ENCODE measurements at regions not wholly inside any gene's neighbourhood (a gene's known extent, or its start where the extent isn't known, plus 50 kb on each side); places are given as distances from the start of the nearest gene placed in this dataset.

DNA sequence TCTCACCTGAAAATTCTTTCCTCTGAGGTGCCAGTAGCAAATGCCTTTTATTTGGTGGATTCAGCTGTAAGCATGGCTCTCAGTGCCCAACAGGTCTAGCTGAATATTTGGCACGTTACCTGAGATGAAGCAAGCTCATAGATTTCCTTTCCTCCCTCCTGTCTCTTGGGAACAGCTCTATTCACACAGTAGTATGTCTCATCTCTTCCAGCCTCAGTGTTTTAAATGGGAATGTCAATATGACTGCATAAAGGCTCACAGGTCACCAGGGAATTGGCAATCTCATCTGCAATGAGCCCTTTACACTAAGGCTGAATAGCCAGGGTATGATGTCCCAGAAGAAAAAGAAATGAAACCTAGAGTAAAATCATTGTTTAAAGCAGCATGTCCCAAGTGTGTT, 733.5 kb downstream of the NTRK3 start:
- Histone ChIP-seq H3K27me3 (replicated peaks in 1 of 4; ENCODE audit: control insufficient read depth in 3 of 4, extremely low read depth in 1 of 4, insufficient read depth in 3 of 4, low read length in 3 of 4) (no peaks in the 10 kb centered on the region), H2AFZ (ENCODE audit: low read length) (no peak overlapping the region), H3K56ac (replicated peaks; ENCODE audit: insufficient read length, low read depth, low read length) (no peak overlapping the region), H2AK5ac (ENCODE audit: low read depth, low read length) (no peak overlapping the region), H2BK12ac (ENCODE audit: low read depth, low read length) (no peak overlapping the region), H2BK120ac (replicated peaks; ENCODE audit: low read depth, low read length) (no peak overlapping the region), H3K36me3 (ENCODE audit: control insufficient read depth in 2 of 4, insufficient read depth in 4 of 4, low read length in 3 of 4) (no peaks in the 10 kb centered on the region), H3K23me2 (ENCODE audit: low read depth, low read length) (no peaks in the 10 kb centered on the region), H3K23ac (ENCODE audit: insufficient read length) (no peak overlapping the region), H4K5ac (ENCODE audit: insufficient read length, low read depth, low read length) (no peak overlapping the region), H3K14ac (ENCODE audit: insufficient read length) (no peak overlapping the region), H2BK5ac (ENCODE audit: low read depth, low read length) (no peak overlapping the region), H3K4ac (replicated peaks; ENCODE audit: insufficient read length, low read depth, low read length) (no peak overlapping the region), H3K4me1 (replicated peaks in 1 of 4; ENCODE audit: control insufficient read depth in 3 of 4, insufficient read depth in 4 of 4, low read length in 3 of 4) (no peaks in the 10 kb centered on the region), H4K91ac (replicated peaks; ENCODE audit: insufficient read length, low read length) (no peak overlapping the region), H3K9ac (replicated peaks in 1 of 4; ENCODE audit: extremely low read depth in 1 of 4, low read depth in 3 of 4, low read length in 3 of 4) (no peak overlapping the region), H3K79me2 (ENCODE audit: control insufficient read depth in 1 of 2, insufficient read depth in 2 of 2, low read length in 2 of 2) (no peaks in the 10 kb centered on the region), H2BK20ac (ENCODE audit: low read length) (no peak overlapping the region), H3K4me2 (ENCODE audit: insufficient read depth in 1 of 2, low read depth in 2 of 2, low read length in 2 of 2) (no peak overlapping the region), H3K18ac (ENCODE audit: extremely low read depth, low read length) (no peak overlapping the region), H3K4me3 (ENCODE audit: extremely low read depth in 1 of 4, insufficient read depth in 2 of 4, low read depth in 3 of 4, low read length in 4 of 4) (no peak overlapping the region), H4K20me1 (replicated peaks in 1 of 2; ENCODE audit: control insufficient read depth in 1 of 2, insufficient read depth in 2 of 2, low read length in 2 of 2) (no peaks in the 10 kb centered on the region), H4K8ac (ENCODE audit: extremely low read depth, insufficient read depth, low read length) (no peak overlapping the region), H2BK15ac (ENCODE audit: low read length) (no peak overlapping the region), H3K27ac (ENCODE audit: low read depth, low read length) (no peak overlapping the region), H3K9me3 (ENCODE audit: insufficient read depth in 2 of 2, low read depth in 1 of 2, low read length in 1 of 2) (no peaks in the 10 kb centered on the region), H3K79me1 (ENCODE audit: low read depth, low read length) (no peaks in the 10 kb centered on the region)
- POLR2A ChIA-PET (ENCODE audit: partially characterized antibody) = no interaction called here
- 82% methylated on average over 1 of the region's 1 CpG; no CpG with 5 or more reads in 1 of the 2 experiments for WGBS, 2 experiments (ENCODE audit: extremely low coverage in 1 of 2, insufficient coverage in 1 of 2, insufficient read length in 1 of 2, insufficient replicate concordance in 2 of 2, low coverage in 1 of 2, low lambda C conversion rate in 2 of 2, missing lambda C conversion rate in 1 of 2)
- CTCF ChIA-PET (ENCODE audit: partially characterized antibody) = interaction anchor here (1.3 to 1.7 kb wide), 2 partner anchors 23 to 82 kb away, joined by 3 to 6 read pairs; no protein-coding TSS in a partner anchor
- FAIRE-seq = no peak
- DNase-seq (ENCODE audit: low read depth in 1 of 2, low spot score in 2 of 2) = no peak
- TF ChIP-seq CEBPB (IDR thresholded peaks at IDR 0.05; ENCODE audit: low read depth, low read length) = no peak
- no peak for TF ChIP-seq EP300 (IDR thresholded peaks at IDR 0.05; ENCODE audit: borderline replicate concordance in 1 of 2, low read depth in 2 of 2, low read length in 2 of 2)
- no peak for TF ChIP-seq POLR2AphosphoS5 (IDR thresholded peaks at IDR 0.05; ENCODE audit: low read depth, low read length)
- no peak for TF ChIP-seq RAD21 (IDR thresholded peaks at IDR 0.05 in 1 of 2, conservative IDR thresholded peaks at IDR 0.05 in 1 of 2; ENCODE audit: low read depth in 2 of 2, low read length in 2 of 2)
- TF ChIP-seq RFX5 (IDR thresholded peaks at IDR 0.05; ENCODE audit: borderline replicate concordance, low read depth, low read length) = no peak
- no peak for TF ChIP-seq TEAD4 (IDR thresholded peaks at IDR 0.05; ENCODE audit: low read depth, low read length)
- TF ChIP-seq MAFK (IDR thresholded peaks at IDR 0.05; ENCODE audit: low read depth, low read length) = no peak
- TF ChIP-seq, protein P1, sequence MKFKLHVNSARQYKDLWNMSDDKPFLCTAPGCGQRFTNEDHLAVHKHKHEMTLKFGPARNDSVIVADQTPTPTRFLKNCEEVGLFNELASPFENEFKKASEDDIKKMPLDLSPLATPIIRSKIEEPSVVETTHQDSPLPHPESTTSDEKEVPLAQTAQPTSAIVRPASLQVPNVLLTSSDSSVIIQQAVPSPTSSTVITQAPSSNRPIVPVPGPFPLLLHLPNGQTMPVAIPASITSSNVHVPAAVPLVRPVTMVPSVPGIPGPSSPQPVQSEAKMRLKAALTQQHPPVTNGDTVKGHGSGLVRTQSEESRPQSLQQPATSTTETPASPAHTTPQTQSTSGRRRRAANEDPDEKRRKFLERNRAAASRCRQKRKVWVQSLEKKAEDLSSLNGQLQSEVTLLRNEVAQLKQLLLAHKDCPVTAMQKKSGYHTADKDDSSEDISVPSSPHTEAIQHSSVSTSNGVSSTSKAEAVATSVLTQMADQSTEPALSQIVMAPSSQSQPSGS (IDR thresholded peaks at IDR 0.05; ENCODE audit: low read length) = no peak
- no peak for TF ChIP-seq KDM5A (IDR thresholded peaks at IDR 0.05; ENCODE audit: low read length)
- no peak for TF ChIP-seq PHF8 (conservative IDR thresholded peaks at IDR 0.05; ENCODE audit: low read depth, low read length)
- TF ChIP-seq ASH2L (IDR thresholded peaks at IDR 0.05; ENCODE audit: low read length) = no peak
- TF ChIP-seq KDM1A (IDR thresholded peaks at IDR 0.05; ENCODE audit: borderline replicate concordance, low read length) = no peak
- TF ChIP-seq BACH1 (IDR thresholded peaks at IDR 0.05; ENCODE audit: low read length) = no peak
- TF ChIP-seq FOSL1 (IDR thresholded peaks at IDR 0.05; ENCODE audit: insufficient read depth, low read depth, low read length) = no peak
